CD4-positive, alpha-beta T cell (primary cell): ENCODE measurements at regions not wholly inside any gene's neighbourhood (a gene's known extent, or its start where the extent isn't known, plus 50 kb on each side); places are given as distances from the start of the nearest gene placed in this dataset.
A peak's percentile ranks its signal among the peaks of the same experiment; 100 is the strongest.

Source experiments
- ATAC-seq: fragments of 200-7000 bp; cut with Tn5 transposase; one replicate; pipeline ENCODE4 v1.10.0; 2022; ENCODE audit warnings: mild to moderate bottlenecking; ENCODE audit not compliant: poor library complexity
- CTCF ChIA-PET: fragments of 350-600 bp; sonication (Branson Sonifier 250); formaldehyde crosslinking; loops from one replicate; lab custom pipeline; 2021; ENCODE audit warnings: antibody characterized with exemption, inconsistent platforms; lab: Charles Lee
- POLR2A ChIA-PET: fragments of 350-600 bp; sonication (Branson Sonifier 250); formaldehyde crosslinking; loops from one replicate; lab custom pipeline; 2021; ENCODE audit warnings: antibody characterized with exemption, inconsistent platforms; lab: Charles Lee
- DNase-seq, 14 experiments: peaks; one replicate each; pipeline ENCODE4 v3.0.0-alpha.2; 2013 to 2020; ENCODE audit warnings: mixed read lengths in 2 of 14
- H3K27ac ChIP-seq, 2 donors: one replicate each; pipeline versions ENCODE4 v1.5.1 to v1.7.0; 2013; ENCODE audit warnings: low read length in 2 of 2, low read depth in 1 of 2, mild to moderate bottlenecking in 1 of 2
- H3K27me3 ChIP-seq, 2 experiments: 1 replicate in 1 of 2; 2 replicates in 1 of 2; pipeline versions ENCODE4 v1.6.1 to v1.7.0; 2013; ENCODE audit warnings: low read length in 2 of 2, control low read depth in 1 of 2, mild to moderate bottlenecking in 1 of 2, moderate library complexity in 1 of 2; ENCODE audit not compliant: insufficient read depth in 2 of 2, control insufficient read depth in 1 of 2
- H3K36me3 ChIP-seq: one replicate; pipeline ENCODE4 v1.6.1; 2013; ENCODE audit warnings: low read length, control low read depth; ENCODE audit not compliant: insufficient read depth
- H3K4me1 ChIP-seq: one replicate; pipeline ENCODE4 v1.6.1; 2013; ENCODE audit warnings: low read length, control low read depth; ENCODE audit not compliant: insufficient read depth
- H3K4me3 ChIP-seq: one replicate; pipeline ENCODE4 v1.5.1; 2013; ENCODE audit warnings: mild to moderate bottlenecking, low read length, moderate library complexity
- H3K9me3 ChIP-seq, 2 experiments: 1 replicate in 1 of 2; 2 replicates in 1 of 2; pipeline versions ENCODE4 v1.6.1 to v1.7.0; 2013; ENCODE audit warnings: low read length in 2 of 2, mild to moderate bottlenecking in 2 of 2, control low read depth in 1 of 2, moderate library complexity in 1 of 2; ENCODE audit not compliant: control insufficient read depth in 1 of 2, insufficient read depth in 1 of 2
- H3K27ac Mint-ChIP-seq: one replicate; pipeline ENCODE4 v1.8.0; 2020; ENCODE audit warnings: mixed read lengths
- H3K27me3 Mint-ChIP-seq: one replicate; pipeline ENCODE4 v1.8.0; 2021; ENCODE audit warnings: mixed read lengths
- H3K36me3 Mint-ChIP-seq: one replicate; pipeline ENCODE4 v1.8.0; 2021; ENCODE audit warnings: low read depth, mixed read lengths
- H3K4me1 Mint-ChIP-seq: one replicate; pipeline ENCODE4 v1.8.0; 2021; ENCODE audit warnings: low read depth, mixed read lengths
- H3K4me3 Mint-ChIP-seq: one replicate; pipeline ENCODE4 v1.8.0; 2020; ENCODE audit warnings: mild to moderate bottlenecking, mixed read lengths
- H3K9me3 Mint-ChIP-seq: one replicate; pipeline ENCODE4 v1.8.0; 2020; ENCODE audit warnings: mixed read lengths
- intact Hi-C, 2 experiments: fragments of 100-400 bp; cut with DNase I in 1 of 2; cut with micrococcal nuclease in 1 of 2; formaldehyde crosslinking; loops; one replicate each; pipeline versions ENCODE4 v1.15.1 to v1.9.0; 2023 to 2025; cut with DNase I, micrococcal nuclease
- TF ChIP-seq, protein P1 (sequence below): fragments of 200-600 bp; IDR thresholded peaks from one replicate; pipeline ENCODE4 v1.8.0; 2022; ENCODE audit warnings: antibody characterized with exemption, mild to moderate bottlenecking

DNA sequence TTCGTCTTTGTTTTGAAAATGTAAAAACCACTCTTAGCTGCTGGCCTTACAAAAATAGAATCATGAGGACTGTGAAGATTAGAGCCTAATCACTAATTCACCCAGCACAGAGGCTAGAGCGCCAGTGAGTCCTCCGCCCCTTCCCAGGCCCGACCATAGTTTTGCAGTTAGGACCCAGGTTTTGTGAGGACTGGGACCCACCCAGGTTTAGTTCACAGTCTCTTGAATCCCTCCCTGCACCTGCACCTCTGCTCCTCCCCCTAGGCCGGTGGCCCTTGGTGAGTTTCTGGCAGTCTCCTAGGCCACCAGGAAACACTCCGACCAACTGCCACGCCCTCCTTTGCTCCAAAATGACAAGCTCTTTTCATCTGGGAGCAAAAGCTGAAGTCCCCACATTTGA is 136.0 kb upstream of the CCDC54 start:
- H3K4me3 Mint-ChIP-seq: peak overlapping the region; percentile 92
- peaks cover 13% of the 10 kb centered on the region for H3K4me1 Mint-ChIP-seq
- no peaks in the 10 kb centered on the region for H3K36me3 Mint-ChIP-seq
- ATAC-seq (no peak), DNase-seq (peak in 4 of 14 experiments; percentile 3 to 20 (median 7))
- ChIA-PET POLR2A (no interaction called here), CTCF (no interaction called here)
- peaks cover 7% of the 10 kb centered on the region for H3K27me3 Mint-ChIP-seq
- TF ChIP-seq, protein P1, sequence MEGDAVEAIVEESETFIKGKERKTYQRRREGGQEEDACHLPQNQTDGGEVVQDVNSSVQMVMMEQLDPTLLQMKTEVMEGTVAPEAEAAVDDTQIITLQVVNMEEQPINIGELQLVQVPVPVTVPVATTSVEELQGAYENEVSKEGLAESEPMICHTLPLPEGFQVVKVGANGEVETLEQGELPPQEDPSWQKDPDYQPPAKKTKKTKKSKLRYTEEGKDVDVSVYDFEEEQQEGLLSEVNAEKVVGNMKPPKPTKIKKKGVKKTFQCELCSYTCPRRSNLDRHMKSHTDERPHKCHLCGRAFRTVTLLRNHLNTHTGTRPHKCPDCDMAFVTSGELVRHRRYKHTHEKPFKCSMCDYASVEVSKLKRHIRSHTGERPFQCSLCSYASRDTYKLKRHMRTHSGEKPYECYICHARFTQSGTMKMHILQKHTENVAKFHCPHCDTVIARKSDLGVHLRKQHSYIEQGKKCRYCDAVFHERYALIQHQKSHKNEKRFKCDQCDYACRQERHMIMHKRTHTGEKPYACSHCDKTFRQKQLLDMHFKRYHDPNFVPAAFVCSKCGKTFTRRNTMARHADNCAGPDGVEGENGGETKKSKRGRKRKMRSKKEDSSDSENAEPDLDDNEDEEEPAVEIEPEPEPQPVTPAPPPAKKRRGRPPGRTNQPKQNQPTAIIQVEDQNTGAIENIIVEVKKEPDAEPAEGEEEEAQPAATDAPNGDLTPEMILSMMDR: no peak
- H3K4me1 ChIP-seq: peaks cover 14% of the 10 kb centered on the region
- H3K36me3 ChIP-seq: no peaks in the 10 kb centered on the region
- intact Hi-C loops: loop anchor here in 1 of 2 experiments (5.0 kb wide), 1 partner anchor 291 kb away; no protein-coding TSS in a partner anchor
- peak overlapping the region; percentile 70 for H3K4me3 ChIP-seq
- no peaks in the 10 kb centered on the region for H3K9me3 Mint-ChIP-seq
- H3K27ac ChIP-seq: no peak overlapping the region
- H3K27me3 ChIP-seq: no peaks in the 10 kb centered on the region
- no peaks in the 10 kb centered on the region for H3K9me3 ChIP-seq
- peak overlapping the region; percentile 40 for H3K27ac Mint-ChIP-seq

DNA sequence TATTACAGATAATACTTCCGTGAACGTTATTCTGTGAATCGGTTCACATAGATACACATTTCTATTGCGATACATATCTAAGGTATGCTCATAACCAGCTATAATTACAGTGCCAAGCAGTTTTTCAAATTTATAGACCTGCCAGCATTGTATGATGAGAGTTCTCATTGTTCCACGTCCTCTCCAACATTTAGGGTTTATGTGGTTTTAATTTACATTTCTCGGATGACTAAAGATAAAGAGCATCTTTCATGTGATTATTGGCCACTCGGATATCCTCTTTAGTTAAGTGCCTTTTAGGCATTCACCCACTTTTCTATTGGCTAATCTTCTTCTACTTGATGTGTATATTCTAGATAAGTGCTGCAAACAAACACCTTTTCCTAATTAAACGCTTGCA is 134.7 kb upstream of the CCDC54 start:
- H3K9me3 ChIP-seq: no peaks in the 10 kb centered on the region
- Mint-ChIP-seq H3K9me3 (no peaks in the 10 kb centered on the region), H3K4me3 (peak overlapping the region; percentile 53), H3K36me3 (no peaks in the 10 kb centered on the region), H3K27ac (no peak overlapping the region), H3K4me1 (peaks cover 13% of the 10 kb centered on the region), H3K27me3 (peaks cover 7% of the 10 kb centered on the region)
- TF ChIP-seq, protein P1: no peak
- no peaks in the 10 kb centered on the region for H3K36me3 ChIP-seq
- DNase-seq: no peak
- no peak overlapping the region for H3K4me3 ChIP-seq
- no peaks in the 10 kb centered on the region for H3K27me3 ChIP-seq
- no peak overlapping the region for H3K27ac ChIP-seq
- CTCF ChIA-PET: no interaction called here
- POLR2A ChIA-PET: no interaction called here
- H3K4me1 ChIP-seq: peaks cover 14% of the 10 kb centered on the region
- ATAC-seq: no peak
- intact Hi-C loops: loop anchor here in 1 of 2 experiments (5.0 kb wide), 1 partner anchor 290 kb away; no protein-coding TSS in a partner anchor

DNA sequence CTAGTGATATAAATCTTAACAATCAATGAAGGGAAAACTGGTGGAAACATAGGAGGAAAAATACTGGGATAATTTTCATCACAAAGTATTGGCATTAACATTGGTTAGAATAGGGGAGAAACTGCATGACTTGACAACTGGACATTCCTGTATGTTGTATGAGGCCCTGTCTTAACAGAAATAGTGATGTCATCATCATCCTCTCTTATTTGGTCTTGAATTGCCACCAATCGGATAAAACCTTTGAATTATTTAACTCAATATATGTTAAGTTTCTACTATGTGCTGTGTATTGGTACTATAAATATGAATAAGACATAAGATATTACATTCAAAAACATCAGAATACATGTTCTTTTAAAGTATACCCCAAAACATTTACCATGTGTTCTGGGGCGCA is 130.1 kb upstream of the CCDC54 start:
- H3K9me3 Mint-ChIP-seq: no peaks in the 10 kb centered on the region
- Histone ChIP-seq H3K27me3 (no peaks in the 10 kb centered on the region), H3K9me3 (no peaks in the 10 kb centered on the region), H3K4me3 (no peak overlapping the region), H3K27ac (no peak overlapping the region), H3K36me3 (no peaks in the 10 kb centered on the region), H3K4me1 (no peaks in the 10 kb centered on the region)
- H3K4me3 Mint-ChIP-seq: no peak overlapping the region
- H3K36me3 Mint-ChIP-seq: no peaks in the 10 kb centered on the region
- H3K27ac Mint-ChIP-seq: no peak overlapping the region
- DNase-seq (no peak), ATAC-seq (no peak)
- POLR2A ChIA-PET: no interaction called here
- no peaks in the 10 kb centered on the region for H3K27me3 Mint-ChIP-seq
- intact Hi-C loops: no loop called here
- TF ChIP-seq, protein P1: no peak
- H3K4me1 Mint-ChIP-seq: no peaks in the 10 kb centered on the region
- CTCF ChIA-PET: no interaction called here
